HG02610 (cell line): ENCODE measurements at regions not wholly inside any gene's neighbourhood (a gene's known extent, or its start where the extent isn't known, plus 50 kb on each side); places are given as distances from the start of the nearest gene placed in this dataset.

Source experiments
- ATAC-seq: cut with Tn5 transposase; IDR thresholded peaks from one replicate; pipeline ENCODE4 v1.9.1; 2021; ENCODE audit warnings: mild to moderate bottlenecking, moderate library complexity; ENCODE audit not compliant: unreplicated experiment

- no peak for ATAC-seq
These were observed 1072.1 kb upstream of the FANCL start for GRCh38 chr2:59312967-59313940.

- ATAC-seq: no peak
These were observed 1070.9 kb upstream of the FANCL start for GRCh38 chr2:59312029-59312428.

GRCh38 chr2:59308108-59308507, 1067.0 kb upstream of the FANCL start:
- ATAC-seq: no peak

- no peak for ATAC-seq
These were observed 1066.1 kb upstream of the FANCL start for GRCh38 chr2:59307196-59307595.

GRCh38 chr2:59303272-59303671, 1062.1 kb upstream of the FANCL start:
- ATAC-seq: no peak

GRCh38 chr2:59302683-59303082, 1061.6 kb upstream of the FANCL start:
- ATAC-seq: no peak

GRCh38 chr2:59301466-59302402, 1060.6 kb upstream of the FANCL start:
- peak; percentile 76 for ATAC-seq

GRCh38 chr2:59297816-59298215, 1056.7 kb upstream of the FANCL start:
- no peak for ATAC-seq

GRCh38 chr2:59296279-59296678, 1055.2 kb upstream of the FANCL start:
- no peak for ATAC-seq

GRCh38 chr2:59295524-59296162, 1054.5 kb upstream of the FANCL start:
- ATAC-seq: no peak

- no peak for ATAC-seq
These were observed 1047.6 kb upstream of the FANCL start for GRCh38 chr2:59288771-59289170.

GRCh38 chr2:59282374-59283057, 1041.4 kb upstream of the FANCL start:
- ATAC-seq: no peak

GRCh38 chr2:59277671-59278070, 1036.5 kb upstream of the FANCL start:
- no peak for ATAC-seq

- ATAC-seq: no peak
These were observed 1035.8 kb upstream of the FANCL start for GRCh38 chr2:59276917-59277316.

GRCh38 chr2:59276033-59276432, 1034.9 kb upstream of the FANCL start:
- no peak for ATAC-seq

GRCh38 chr2:59266453-59266852, 1025.3 kb upstream of the FANCL start:
- ATAC-seq: no peak

GRCh38 chr2:59259913-59260312, 1018.8 kb upstream of the FANCL start:
- ATAC-seq: no peak

- ATAC-seq: no peak
These were observed 1015.2 kb upstream of the FANCL start for GRCh38 chr2:59256290-59256689.

GRCh38 chr2:59254279-59254678, 1013.2 kb upstream of the FANCL start:
- ATAC-seq: no peak

GRCh38 chr2:59250307-59250677, 1009.2 kb upstream of the FANCL start:
- ATAC-seq: no peak
